IMR-90 (cell line): ENCODE measurements at regions not wholly inside any gene's neighbourhood (a gene's known extent, or its start where the extent isn't known, plus 50 kb on each side); places are given as distances from the start of the nearest gene placed in this dataset.

Experiments
- ATAC-seq: fragments of 200-7000 bp; cut with Tn5 transposase; 2 replicates; pipeline ENCODE4 v1.9.1; 2020; ENCODE audit warnings: low read depth, mild to moderate bottlenecking, moderate library complexity
- BruUV-seq: library from RNA; stranded (reverse); fragments of 400-500 nt; replicated peaks from 2 replicates; lab custom pipeline; 2021; lab: Mats Ljungman, UMichigan
- CTCF ChIA-PET: fragments of 300-600 bp; formaldehyde crosslinking; extraction: SDS; loops from one replicate; lab custom pipeline; 2021; ENCODE audit warnings: antibody characterized with exemption; lab: Yijun Ruan, JAX
- POLR2A ChIA-PET: fragments of 300-600 bp; sonication (Branson Sonifier 250); formaldehyde crosslinking; loops from one replicate; lab custom pipeline; 2022; ENCODE audit warnings: antibody characterized with exemption; ENCODE audit not compliant: unreplicated experiment; lab: Charles Lee
- DNase-seq: peaks from one replicate; pipeline ENCODE4 v3.0.0; 2013
- H2AFZ ChIP-seq: replicated peaks from 2 replicates; pipeline ENCODE3; 2013; ENCODE audit warnings: low read length, mild to moderate bottlenecking; ENCODE audit not compliant: poor library complexity
- H2AK5ac ChIP-seq: 2 replicates; pipeline ENCODE4 v1.6.1; 2013; ENCODE audit warnings: low read depth, low read length, inconsistent platforms
- H2AK9ac ChIP-seq: replicated peaks from 2 replicates; pipeline ENCODE3; 2013; ENCODE audit warnings: mild to moderate bottlenecking, low read depth, low read length, moderate library complexity; ENCODE audit not compliant: poor library complexity
- H2BK120ac ChIP-seq: 2 replicates; pipeline ENCODE4 v1.6.1; 2013; ENCODE audit warnings: low read depth, low read length, inconsistent platforms
- H2BK15ac ChIP-seq: 3 replicates; pipeline ENCODE4 v1.6.1; 2013; ENCODE audit warnings: low read depth, low read length, inconsistent platforms
- H2BK20ac ChIP-seq: 2 replicates; pipeline ENCODE4 v1.6.1; 2013; ENCODE audit warnings: low read depth, mild to moderate bottlenecking, inconsistent platforms, low read length, moderate library complexity
- H2BK5ac ChIP-seq: 2 replicates; pipeline ENCODE4 v1.6.1; 2013; ENCODE audit warnings: mild to moderate bottlenecking, low read depth, low read length, inconsistent platforms; ENCODE audit not compliant: poor library complexity, severe bottlenecking
- H3K14ac ChIP-seq: replicated peaks from 2 replicates; pipeline ENCODE4 v1.6.1; 2013; ENCODE audit warnings: low read depth, low read length, inconsistent platforms
- H3K18ac ChIP-seq: 2 replicates; pipeline ENCODE4 v1.6.1; 2013; ENCODE audit warnings: low read depth, low read length, control low read depth
- H3K23ac ChIP-seq: 2 replicates; pipeline ENCODE4 v1.6.1; 2013; ENCODE audit warnings: low read depth, low read length, inconsistent platforms
- H3K27ac ChIP-seq: 2 replicates; pipeline ENCODE4 v1.5.1; 2013; ENCODE audit warnings: mild to moderate bottlenecking, control low read depth, low read length; ENCODE audit not compliant: insufficient read depth
- H3K27me3 ChIP-seq: 2 replicates; pipeline ENCODE4 v1.6.1; 2013; ENCODE audit warnings: low read length; ENCODE audit not compliant: control insufficient read depth, insufficient read depth
- H3K36me3 ChIP-seq: 2 replicates; pipeline ENCODE4 v1.6.1; 2013; ENCODE audit warnings: low read length, mixed read lengths; ENCODE audit not compliant: control insufficient read depth, insufficient read depth
- H3K4ac ChIP-seq: 2 replicates; pipeline ENCODE4 v1.6.1; 2013; ENCODE audit warnings: low read depth, low read length, inconsistent platforms
- H3K4me1 ChIP-seq: 2 replicates; pipeline ENCODE4 v1.6.1; 2013; ENCODE audit warnings: low read length, mixed read lengths; ENCODE audit not compliant: control insufficient read depth, insufficient read depth
- H3K4me2 ChIP-seq: 2 replicates; pipeline ENCODE4 v1.6.1; 2013; ENCODE audit warnings: low read depth, mild to moderate bottlenecking, control low read depth, low read length, moderate library complexity
- H3K4me3 ChIP-seq: 2 replicates; pipeline ENCODE4 v1.5.1; 2013; ENCODE audit warnings: low read depth, mild to moderate bottlenecking, control low read depth, low read length, moderate library complexity; ENCODE audit not compliant: insufficient read depth
- H3K56ac ChIP-seq: 2 replicates; pipeline ENCODE4 v1.6.1; 2013; ENCODE audit warnings: low read length, inconsistent platforms; ENCODE audit not compliant: insufficient read depth; ENCODE audit errors: extremely low read depth
- H3K79me1 ChIP-seq, 2 experiments: 2 replicates each; pipeline ENCODE4 v1.6.1; 2013; ENCODE audit warnings: low read length in 2 of 2, inconsistent platforms in 1 of 2, low read depth in 1 of 2
- H3K9ac ChIP-seq: 2 replicates; pipeline ENCODE4 v1.6.1; 2013; ENCODE audit warnings: low read depth, low read length, control low read depth
- H3K9me1 ChIP-seq: 2 replicates; pipeline ENCODE4 v1.6.1; 2013; ENCODE audit warnings: low read length, inconsistent platforms; ENCODE audit not compliant: insufficient read depth
- H3K9me3 ChIP-seq: 2 replicates; pipeline ENCODE4 v1.6.1; 2013; ENCODE audit warnings: low read length; ENCODE audit not compliant: control insufficient read depth, insufficient read depth
- H4K20me1 ChIP-seq: 2 replicates; pipeline ENCODE4 v1.6.1; 2013; ENCODE audit warnings: low read length, inconsistent platforms; ENCODE audit not compliant: insufficient read depth
- H4K5ac ChIP-seq: 2 replicates; pipeline ENCODE4 v1.6.1; 2013; ENCODE audit warnings: mild to moderate bottlenecking, low read depth, low read length, control low read depth
- H4K8ac ChIP-seq, 2 experiments: 2 replicates each; pipeline ENCODE4 v1.6.1; 2013; ENCODE audit warnings: low read depth in 2 of 2, low read length in 2 of 2, control low read depth in 1 of 2, inconsistent platforms in 1 of 2
- H4K91ac ChIP-seq: 2 replicates; pipeline ENCODE4 v1.6.1; 2013; ENCODE audit warnings: low read depth, low read length, inconsistent platforms; ENCODE audit not compliant: insufficient read depth
- BHLHE40 ChIP-seq: fragments of 150-350 bp; IDR thresholded peaks from 2 replicates; pipeline ENCODE4 v1.6.1; 2016; ENCODE audit warnings: mild to moderate bottlenecking, low read depth, low read length
- CEBPB ChIP-seq: IDR thresholded peaks from 2 replicates; pipeline ENCODE4 v1.6.1; 2012; ENCODE audit warnings: low read depth, low read length, improper control_type of control experiment
- CHD1 ChIP-seq: IDR thresholded peaks from 2 replicates; pipeline ENCODE4 v1.6.1; 2012; ENCODE audit warnings: low read depth, low read length, improper control_type of control experiment
- MAFK ChIP-seq: IDR thresholded peaks from 2 replicates; pipeline ENCODE4 v1.6.1; 2012; ENCODE audit warnings: low read depth, low read length, improper control_type of control experiment
- RAD21 ChIP-seq: IDR thresholded peaks from 2 replicates; pipeline ENCODE4 v1.6.1; 2012; ENCODE audit warnings: low read length, improper control_type of control experiment
- RFX5 ChIP-seq: IDR thresholded peaks from 2 replicates; pipeline ENCODE4 v1.8.0; 2012; ENCODE audit warnings: low read depth, mild to moderate bottlenecking, low read length, moderate library complexity
- WGBS, 2 experiments: methylation state at CpG; one replicate each; pipeline versions ENCODE4 v1.1.5 to v1.1.7; 2013; ENCODE audit warnings: missing lambda C conversion rate in 2 of 2; ENCODE audit not compliant: insufficient read length in 1 of 2; ENCODE audit errors: extremely low coverage in 2 of 2; 5-methylcytosine and 5-hydroxymethylcytosine counted together
- dilution Hi-C: fragments of 300-500 bp; cut with HindIII; formaldehyde crosslinking; loops from one replicate; pipeline ENCODE4 v1.14.3; 2018; ENCODE audit warnings: low sequenced_read_pairs; ENCODE audit not compliant: unreplicated experiment
- in situ Hi-C: fragments of 300-500 bp; cut with MboI; formaldehyde crosslinking; loops from 3 replicates; pipeline ENCODE4 v1.14.3; 2019; ENCODE audit warnings: low sequenced_read_pairs, inconsistent platforms, mixed read lengths
- intact Hi-C: fragments of 100-400 bp; cut with micrococcal nuclease; formaldehyde crosslinking; loops from 2 replicates; pipeline ENCODE4 v1.10.0; 2022
- TF ChIP-seq, protein P1 (sequence below): fragments of 150-350 bp; IDR thresholded peaks from 2 replicates; pipeline ENCODE4 v1.6.1; 2017; ENCODE audit warnings: mild to moderate bottlenecking, antibody characterized with exemption, low read length, low read depth

DNA sequence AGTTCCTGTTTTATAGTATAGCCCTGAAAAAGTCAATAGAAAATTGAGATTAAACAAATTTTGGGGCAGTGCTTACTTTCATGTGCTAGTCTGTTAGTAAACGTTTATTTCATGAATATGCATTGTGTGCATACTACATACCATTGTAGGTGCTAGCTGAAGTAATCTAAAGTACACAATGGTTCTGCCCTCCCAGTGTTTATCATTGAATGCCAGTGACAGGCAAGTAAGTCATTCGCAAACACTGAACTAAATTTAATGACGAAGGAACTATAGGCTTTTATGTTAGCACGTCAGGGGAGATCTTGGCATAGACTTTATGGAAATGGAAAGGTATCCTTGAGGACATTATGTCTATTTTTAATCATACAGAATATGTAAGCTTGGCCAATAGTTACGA is 426.9 kb upstream of the EPHA5 start:
- no peak for ATAC-seq
- no CpG with 5 or more reads among the region's 5 CpGs for WGBS, 2 experiments
- H3K4me3 ChIP-seq: no peak overlapping the region
- H4K91ac ChIP-seq: no peak overlapping the region
- no peak overlapping the region for H2AK5ac ChIP-seq
- H3K9me3 ChIP-seq: peaks cover 3% of the 10 kb centered on the region; the same call in 1 of the 2 replicates
- TF ChIP-seq RFX5 (no peak), MAFK (no peak), CEBPB (no peak), BHLHE40 (no peak), CHD1 (no peak), RAD21 (no peak)
- TF ChIP-seq, protein P1, sequence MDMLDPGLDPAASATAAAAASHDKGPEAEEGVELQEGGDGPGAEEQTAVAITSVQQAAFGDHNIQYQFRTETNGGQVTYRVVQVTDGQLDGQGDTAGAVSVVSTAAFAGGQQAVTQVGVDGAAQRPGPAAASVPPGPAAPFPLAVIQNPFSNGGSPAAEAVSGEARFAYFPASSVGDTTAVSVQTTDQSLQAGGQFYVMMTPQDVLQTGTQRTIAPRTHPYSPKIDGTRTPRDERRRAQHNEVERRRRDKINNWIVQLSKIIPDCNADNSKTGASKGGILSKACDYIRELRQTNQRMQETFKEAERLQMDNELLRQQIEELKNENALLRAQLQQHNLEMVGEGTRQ: no peak
- H2BK120ac ChIP-seq: no peak overlapping the region
- H3K4me1 ChIP-seq: no peaks in the 10 kb centered on the region
- no TSS peak for BruUV-seq
- H2AFZ ChIP-seq: no peak overlapping the region
- H3K79me1 ChIP-seq: no peaks in the 10 kb centered on the region
- H4K5ac ChIP-seq: no peak overlapping the region
- H3K27me3 ChIP-seq: no peaks in the 10 kb centered on the region
- no peak overlapping the region for H4K8ac ChIP-seq
- H3K4me2 ChIP-seq: no peak overlapping the region
- H3K9ac ChIP-seq: no peak overlapping the region
- H3K27ac ChIP-seq: no peak overlapping the region
- dilution Hi-C loops (no loop called here), in situ Hi-C loops (no loop called here), intact Hi-C loops (no loop called here)
- H2BK20ac ChIP-seq: no peak overlapping the region
- H3K56ac ChIP-seq: no peak overlapping the region
- H2BK5ac ChIP-seq: no peak overlapping the region
- POLR2A ChIA-PET: no interaction called here
- no peaks in the 10 kb centered on the region for H4K20me1 ChIP-seq
- H3K9me1 ChIP-seq: no peaks in the 10 kb centered on the region
- H3K18ac ChIP-seq: no peak overlapping the region
- no peaks in the 10 kb centered on the region for H3K36me3 ChIP-seq
- DNase-seq: no peak
- H2AK9ac ChIP-seq: no peak overlapping the region
- CTCF ChIA-PET: no interaction called here
- no peak overlapping the region for H2BK15ac ChIP-seq
- no peak overlapping the region for H3K4ac ChIP-seq
- H3K23ac ChIP-seq: no peak overlapping the region
- no peak overlapping the region for H3K14ac ChIP-seq
